Loucy (cell line): ENCODE measurements at regions not wholly inside any gene's neighbourhood (a gene's known extent, or its start where the extent isn't known, plus 50 kb on each side); places are given as distances from the start of the nearest gene placed in this dataset.

Source experiments
- H2AFZ ChIP-seq: fragments of 200-600 bp; sonication (generic); 2 replicates; pipeline ENCODE4 v1.6.0; 2016; ENCODE audit warnings: antibody characterized with exemption, mild to moderate bottlenecking, low read length, moderate library complexity
- H3F3A ChIP-seq: fragments of 200-600 bp; 2 replicates; pipeline ENCODE4 v1.6.0; 2016; ENCODE audit warnings: antibody characterized with exemption, low read depth, mild to moderate bottlenecking
- H3K27me3 ChIP-seq: fragments of 200-600 bp; sonication (generic); 2 replicates; pipeline ENCODE4 v1.6.1; 2014; ENCODE audit warnings: low read length, mild to moderate bottlenecking; ENCODE audit not compliant: insufficient read depth, poor library complexity, severe bottlenecking
- H3K36me3 ChIP-seq: fragments of 200-600 bp; sonication (generic); 2 replicates; pipeline ENCODE4 v1.6.1; 2016; ENCODE audit warnings: low read length; ENCODE audit not compliant: insufficient read depth
- H3K4me1 ChIP-seq: fragments of 200-600 bp; sonication (generic); 2 replicates; pipeline ENCODE4 v1.5.1; 2014; ENCODE audit warnings: low read length, mild to moderate bottlenecking; ENCODE audit not compliant: insufficient read depth, poor library complexity, severe bottlenecking
- H3K4me2 ChIP-seq: fragments of 200-600 bp; sonication (generic); 2 replicates; pipeline ENCODE4 v1.6.0; 2014; ENCODE audit warnings: antibody characterized with exemption, low read length, low read depth, mild to moderate bottlenecking; ENCODE audit not compliant: poor library complexity, severe bottlenecking
- H3K4me3 ChIP-seq: fragments of 200-600 bp; sonication (generic); 2 replicates; pipeline ENCODE4 v1.5.1; 2014; ENCODE audit warnings: low read length, mild to moderate bottlenecking, mixed read lengths; ENCODE audit not compliant: poor library complexity, severe bottlenecking
- H3K79me2 ChIP-seq: fragments of 200-600 bp; sonication (generic); 2 replicates; pipeline ENCODE4 v1.6.1; 2014; ENCODE audit warnings: low read length; ENCODE audit not compliant: insufficient read depth
- H3K9ac ChIP-seq: fragments of 200-600 bp; sonication (generic); 2 replicates; pipeline ENCODE4 v1.6.0; 2014; ENCODE audit warnings: mild to moderate bottlenecking, low read depth, low read length, moderate library complexity; ENCODE audit not compliant: poor library complexity, severe bottlenecking
- H3K9me2 ChIP-seq: fragments of 200-600 bp; sonication (generic); replicated peaks from 2 replicates; pipeline ENCODE4 v1.6.1; 2016; ENCODE audit warnings: low read depth, low read length, mixed read lengths
- H3K9me3 ChIP-seq: fragments of 200-600 bp; sonication (generic); 2 replicates; pipeline ENCODE4 v1.6.1; 2014; ENCODE audit warnings: mild to moderate bottlenecking, antibody characterized with exemption, low read length, low read depth; ENCODE audit not compliant: insufficient read depth
- H4K20me1 ChIP-seq: fragments of 200-600 bp; sonication (generic); 2 replicates; pipeline ENCODE4 v1.6.0; 2014; ENCODE audit warnings: antibody characterized with exemption, low read length, mild to moderate bottlenecking; ENCODE audit not compliant: insufficient read depth, poor library complexity, severe bottlenecking
- CTCF ChIP-seq: fragments of 200-600 bp; sonication (generic); conservative IDR thresholded peaks from 2 replicates; pipeline ENCODE4 v1.5.1; 2014; ENCODE audit warnings: mild to moderate bottlenecking, antibody characterized with exemption, low read length
- EZH2phosphoT487 ChIP-seq: fragments of 200-600 bp; IDR thresholded peaks from 2 replicates; pipeline ENCODE4 v1.6.1; 2018; ENCODE audit warnings: antibody characterized with exemption, mild to moderate bottlenecking, moderate library complexity, borderline replicate concordance

GRCh38 chr1:172934417-172934762 is 116.4 kb downstream of the TNFSF18 start:
- no peak overlapping the region for H3K9ac ChIP-seq
- H3K79me2 ChIP-seq = no peaks in the 10 kb centered on the region
- no peaks in the 10 kb centered on the region for H3K36me3 ChIP-seq
- no peak overlapping the region for H2AFZ ChIP-seq
- peak overlapping the region; percentile 12 for H3K4me3 ChIP-seq
- H3K4me1 ChIP-seq = peaks cover 23% of the 10 kb centered on the region
- no peaks in the 10 kb centered on the region for H4K20me1 ChIP-seq
- TF ChIP-seq EZH2phosphoT487 = no peak
- TF ChIP-seq CTCF = no peak
- no peaks in the 10 kb centered on the region for H3K9me3 ChIP-seq
- H3K4me2 ChIP-seq = peak overlapping the region; percentile 54
- H3K9me2 ChIP-seq = no peaks in the 10 kb centered on the region
- H3K27me3 ChIP-seq = no peaks in the 10 kb centered on the region
- no peaks in the 10 kb centered on the region for H3F3A ChIP-seq

GRCh38 chr1:172935062-172935592 is 115.6 kb downstream of the TNFSF18 start:
- Histone ChIP-seq H4K20me1 (no peaks in the 10 kb centered on the region), H3K36me3 (no peaks in the 10 kb centered on the region), H3K27me3 (no peaks in the 10 kb centered on the region), H3K9me2 (no peaks in the 10 kb centered on the region), H3K4me3 (no peak overlapping the region), H2AFZ (no peak overlapping the region), H3K4me2 (no peak overlapping the region), H3K79me2 (no peaks in the 10 kb centered on the region), H3K9me3 (no peaks in the 10 kb centered on the region), H3F3A (no peaks in the 10 kb centered on the region), H3K4me1 (peaks cover 23% of the 10 kb centered on the region), H3K9ac (no peak overlapping the region)
- TF ChIP-seq CTCF (no peak), EZH2phosphoT487 (no peak)

GRCh38 chr1:172936088-172936645 is 114.6 kb downstream of the TNFSF18 start:
- Histone ChIP-seq H4K20me1 (no peaks in the 10 kb centered on the region), H2AFZ (no peak overlapping the region), H3K4me2 (no peak overlapping the region), H3K36me3 (no peaks in the 10 kb centered on the region), H3K9ac (no peak overlapping the region), H3F3A (no peaks in the 10 kb centered on the region), H3K9me2 (no peaks in the 10 kb centered on the region), H3K27me3 (no peaks in the 10 kb centered on the region), H3K79me2 (no peaks in the 10 kb centered on the region), H3K4me3 (no peak overlapping the region), H3K9me3 (no peaks in the 10 kb centered on the region), H3K4me1 (peaks cover 23% of the 10 kb centered on the region)
- TF ChIP-seq EZH2phosphoT487 (no peak), CTCF (no peak)
